HG03066 (cell line): ENCODE measurements at regions not wholly inside any gene's neighbourhood (a gene's known extent, or its start where the extent isn't known, plus 50 kb on each side); places are given as distances from the start of the nearest gene placed in this dataset.
"Not testable (repeated sequence)": the region's sequence is repeated elsewhere in the genome, so short reads cannot be mapped to it uniquely, and the experiment has no call there.

ENCODE experiments used
- ATAC-seq: cut with Tn5 transposase; IDR thresholded peaks from one replicate; pipeline ENCODE4 v1.9.1; 2021; ENCODE audit warnings: low read depth; ENCODE audit not compliant: unreplicated experiment

GRCh38 chr4:146124023-146124680 lies 51.4 kb upstream of the LSM6 start:
- ATAC-seq, result peak; percentile 87

GRCh38 chr4:146123231-146123630 lies 52.3 kb upstream of the LSM6 start:
- ATAC-seq, result no peak

- ATAC-seq, result no peak
Measured at GRCh38 chr4:146122398-146122797, 53.1 kb upstream of the LSM6 start.

- no peak for ATAC-seq
Measured at GRCh38 chr4:146121757-146122156, 53.8 kb upstream of the LSM6 start.

- no peak for ATAC-seq
Measured at GRCh38 chr4:146119845-146120404, 55.6 kb upstream of the LSM6 start.

- no peak for ATAC-seq
Measured at GRCh38 chr4:146114066-146114465, 61.5 kb upstream of the LSM6 start.

- no peak for ATAC-seq
Measured at GRCh38 chr4:146113171-146113570, 62.3 kb upstream of the LSM6 start.

GRCh38 chr4:146112389-146112788 lies 63.1 kb upstream of the LSM6 start:
- peak; percentile 74 for ATAC-seq

GRCh38 chr4:146110871-146111485 lies 64.5 kb upstream of the LSM6 start:
- ATAC-seq, result no peak

GRCh38 chr4:146108756-146109155 lies 66.8 kb upstream of the LSM6 start:
- no peak for ATAC-seq

- ATAC-seq, result no peak
Measured at GRCh38 chr4:146107587-146108240, 67.8 kb upstream of the LSM6 start.

GRCh38 chr4:146105464-146105863 lies 70.1 kb upstream of the LSM6 start:
- peak; percentile 60 for ATAC-seq

GRCh38 chr4:146104541-146104940 lies 71.0 kb upstream of the LSM6 start:
- no peak for ATAC-seq

GRCh38 chr4:146104052-146104451 lies 71.5 kb upstream of the LSM6 start:
- not testable (repeated sequence) for ATAC-seq

GRCh38 chr4:146099585-146099984 lies 75.9 kb upstream of the LSM6 start:
- no peak for ATAC-seq

- peak; percentile 79 for ATAC-seq
Measured at GRCh38 chr4:146098978-146099377, 76.5 kb upstream of the LSM6 start.

GRCh38 chr4:146098397-146098796 lies 77.1 kb upstream of the LSM6 start:
- ATAC-seq, result peak; percentile 64

GRCh38 chr4:146096371-146096770 lies 79.1 kb upstream of the LSM6 start:
- no peak for ATAC-seq

GRCh38 chr4:146095860-146096259 lies 79.7 kb upstream of the LSM6 start:
- ATAC-seq, result no peak

GRCh38 chr4:146095091-146095690 lies 80.3 kb upstream of the LSM6 start:
- ATAC-seq, result no peak

- no peak for ATAC-seq
Measured at GRCh38 chr4:146088690-146089089, 86.8 kb upstream of the LSM6 start.
